Caco-2 (cell line): ENCODE measurements at regions not wholly inside any gene's neighbourhood (a gene's known extent, or its start where the extent isn't known, plus 50 kb on each side); places are given as distances from the start of the nearest gene placed in this dataset.
A peak's percentile ranks its signal among the peaks of the same experiment; 100 is the strongest.

Experiments used
- BruUV-seq: library from RNA; stranded (reverse); fragments of 400-500 nt; replicated peaks from 2 replicates; lab custom pipeline; 2021; lab: Mats Ljungman, UMichigan
- CTCF ChIA-PET: fragments of 300-600 bp; sonication (Branson Sonifier 250); formaldehyde crosslinking; loops from one replicate; lab custom pipeline; 2022; ENCODE audit warnings: antibody characterized with exemption; lab: Charles Lee
- POLR2A ChIA-PET: fragments of 300-600 bp; sonication (Branson Sonifier 250); formaldehyde crosslinking; loops from one replicate; lab custom pipeline; 2022; ENCODE audit warnings: antibody characterized with exemption; lab: Charles Lee
- DNase-seq, 2 experiments: peaks; one replicate each; pipeline versions ENCODE4 v3.0.0 to v3.0.0-alpha.2; 2020 to 2022
- H3K27me3 ChIP-seq: replicated peaks from 2 replicates; pipeline ENCODE4 v1.6.0; 2011; ENCODE audit warnings: low read length; ENCODE audit not compliant: control insufficient read depth, insufficient read depth
- H3K36me3 ChIP-seq: 2 replicates; pipeline ENCODE4 v1.5.1; 2011; ENCODE audit warnings: low read length; ENCODE audit not compliant: control insufficient read depth, insufficient read depth
- H3K4me1 ChIP-seq: fragments of 250-450 bp; sonication (Bioruptor Pico); 2 replicates; pipeline ENCODE4 v1.5.1; 2020; ENCODE audit warnings: mild to moderate bottlenecking
- H3K4me3 ChIP-seq: 2 replicates; pipeline ENCODE4 v1.5.1; 2011; ENCODE audit warnings: low read depth, mild to moderate bottlenecking, control low read depth, low read length
- H3K9me3 ChIP-seq: fragments of 250-450 bp; sonication (Bioruptor Pico); 2 replicates; pipeline ENCODE4 v1.5.1; 2020; ENCODE audit warnings: mild to moderate bottlenecking, moderate library complexity
- H3K27ac Mint-ChIP-seq: one replicate; pipeline ENCODE4 v1.8.0; 2022; ENCODE audit warnings: mixed read lengths; ENCODE audit not compliant: unreplicated experiment
- H3K27me3 Mint-ChIP-seq: one replicate; pipeline ENCODE4 v1.8.0; 2022; ENCODE audit warnings: mixed read lengths; ENCODE audit not compliant: insufficient read depth, unreplicated experiment
- H3K36me3 Mint-ChIP-seq: one replicate; pipeline ENCODE4 v1.8.0; 2022; ENCODE audit warnings: mild to moderate bottlenecking, mixed read lengths; ENCODE audit not compliant: insufficient read depth, unreplicated experiment
- H3K4me1 Mint-ChIP-seq: one replicate; pipeline ENCODE4 v1.8.0; 2022; ENCODE audit warnings: low read depth, mixed read lengths; ENCODE audit not compliant: unreplicated experiment
- H3K4me3 Mint-ChIP-seq: one replicate; pipeline ENCODE4 v1.8.0; 2022; ENCODE audit warnings: mild to moderate bottlenecking, moderate library complexity, mixed read lengths; ENCODE audit not compliant: unreplicated experiment
- H3K9me3 Mint-ChIP-seq: one replicate; pipeline ENCODE4 v1.8.0; 2022; ENCODE audit warnings: mixed read lengths; ENCODE audit not compliant: unreplicated experiment
- CTCF ChIP-seq, 2 experiments: fragments of 200-600 bp in 1 of 2; IDR thresholded peaks; 1 replicate in 1 of 2; 2 replicates in 1 of 2; pipeline versions ENCODE4 v1.5.1 to v1.8.0; 2011 to 2022; ENCODE audit warnings: antibody characterized with exemption in 1 of 2, control low read depth in 1 of 2, inconsistent platforms in 1 of 2, low read depth in 1 of 2, low read length in 1 of 2, mild to moderate bottlenecking in 1 of 2, moderate library complexity in 1 of 2; ENCODE audit not compliant: insufficient read depth in 1 of 2, severe bottlenecking in 1 of 2, unreplicated experiment in 1 of 2
- intact Hi-C: fragments of 100-400 bp; cut with micrococcal nuclease; formaldehyde crosslinking; loops from one replicate; pipeline ENCODE4 v1.10.0; 2022; ENCODE audit not compliant: unreplicated experiment

DNA sequence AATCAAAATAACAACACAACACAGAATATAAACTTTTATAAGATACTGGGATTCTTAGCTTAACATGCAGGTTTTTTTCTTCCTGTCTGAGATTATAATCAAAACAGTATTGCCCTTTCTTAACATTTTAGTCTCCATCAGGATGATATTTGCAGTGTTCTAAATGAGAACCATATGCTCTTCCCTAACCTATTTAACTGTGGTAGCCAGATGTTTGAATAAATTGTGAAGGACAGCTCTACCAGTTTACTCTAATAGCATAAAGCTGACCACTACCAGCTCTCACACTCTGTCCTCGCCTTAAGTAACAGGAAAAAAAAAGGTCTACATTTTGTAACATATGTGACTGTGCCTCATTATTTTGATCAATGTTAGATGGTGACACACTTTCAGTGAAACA lies 618.7 kb upstream of the SGCG start:
- Mint-ChIP-seq H3K9me3 (no peaks in the 10 kb centered on the region), H3K27ac (no peak overlapping the region), H3K27me3 (no peaks in the 10 kb centered on the region), H3K36me3 (no peaks in the 10 kb centered on the region), H3K4me3 (no peak overlapping the region), H3K4me1 (no peaks in the 10 kb centered on the region)
- Histone ChIP-seq H3K36me3 (no peaks in the 10 kb centered on the region), H3K4me1 (no peaks in the 10 kb centered on the region), H3K9me3 (0 out of 2 replicates have a peak, but pooled peaks cover 6% of the 10 kb centered on the region), H3K4me3 (no peak overlapping the region), H3K27me3 (no peaks in the 10 kb centered on the region)
- POLR2A ChIA-PET = no interaction called here
- TF ChIP-seq CTCF (IDR thresholded peaks at IDR 0.05; ENCODE audit: insufficient read depth in 1 of 2, low read depth in 1 of 2, low read length in 1 of 2, severe bottlenecking in 1 of 2, unreplicated experiment in 1 of 2) = no peak
- no TSS peak for BruUV-seq
- intact Hi-C loops = no loop called here
- CTCF ChIA-PET = no interaction called here
- DNase-seq = no peak

- intact Hi-C loops = no loop called here
- no peak for DNase-seq
- Mint-ChIP-seq H3K27me3 (no peaks in the 10 kb centered on the region), H3K4me1 (no peaks in the 10 kb centered on the region), H3K27ac (no peak overlapping the region), H3K36me3 (no peaks in the 10 kb centered on the region), H3K9me3 (no peaks in the 10 kb centered on the region), H3K4me3 (no peak overlapping the region)
- no peaks in the 10 kb centered on the region for H3K4me1 ChIP-seq
- BruUV-seq = no TSS peak
- ChIA-PET CTCF (no interaction called here), POLR2A (no interaction called here)
- H3K27me3 ChIP-seq = no peaks in the 10 kb centered on the region
- no peak for TF ChIP-seq CTCF (IDR thresholded peaks at IDR 0.05; ENCODE audit: insufficient read depth in 1 of 2, low read depth in 1 of 2, low read length in 1 of 2, severe bottlenecking in 1 of 2, unreplicated experiment in 1 of 2)
- H3K9me3 ChIP-seq = 0 out of 2 replicates have a peak, but pooled peaks cover 6% of the 10 kb centered on the region
- no peaks in the 10 kb centered on the region for H3K36me3 ChIP-seq
- H3K4me3 ChIP-seq = no peak overlapping the region
Observed at GRCh38 chr13:22563272-22563671, 617.5 kb upstream of the SGCG start.

GRCh38 chr13:22569811-22570210 lies 611.0 kb upstream of the SGCG start:
- Mint-ChIP-seq H3K4me1 (no peaks in the 10 kb centered on the region), H3K9me3 (no peaks in the 10 kb centered on the region), H3K36me3 (no peaks in the 10 kb centered on the region), H3K27ac (no peak overlapping the region), H3K4me3 (no peak overlapping the region), H3K27me3 (peaks cover 3% of the 10 kb centered on the region)
- Histone ChIP-seq H3K4me1 (no peaks in the 10 kb centered on the region), H3K36me3 (no peaks in the 10 kb centered on the region), H3K9me3 (no peaks in the 10 kb centered on the region), H3K27me3 (no peaks in the 10 kb centered on the region), H3K4me3 (no peak overlapping the region)
- intact Hi-C loops = no loop called here
- BruUV-seq = no TSS peak
- CTCF ChIA-PET = interaction anchor here (0.6 kb wide), 1 partner anchor 12 kb away, joined by 3 read pairs; no protein-coding TSS in a partner anchor
- DNase-seq = no peak
- POLR2A ChIA-PET = no interaction called here
- TF ChIP-seq CTCF (IDR thresholded peaks at IDR 0.05; ENCODE audit: insufficient read depth in 1 of 2, low read depth in 1 of 2, low read length in 1 of 2, severe bottlenecking in 1 of 2, unreplicated experiment in 1 of 2) = peak in 1 of 2 experiments; percentile 24
